GM19397 (cell line): ENCODE measurements at regions not wholly inside any gene's neighbourhood (a gene's known extent, or its start where the extent isn't known, plus 50 kb on each side); places are given as distances from the start of the nearest gene placed in this dataset.
"Not testable (repeated sequence)": the region's sequence is repeated elsewhere in the genome, so short reads cannot be mapped to it uniquely, and the experiment has no call there.

Source experiments
- ATAC-seq: cut with Tn5 transposase; IDR thresholded peaks from one replicate; pipeline ENCODE4 v1.9.1; 2021; ENCODE audit warnings: mild to moderate bottlenecking, moderate library complexity; ENCODE audit not compliant: unreplicated experiment

GRCh38 chr10:123221418-123221817 is 67.2 kb downstream of the BUB3 start:
- no peak for ATAC-seq

GRCh38 chr10:123222832-123223231 is 68.6 kb downstream of the BUB3 start:
- no peak for ATAC-seq

- ATAC-seq = no peak
Observed at GRCh38 chr10:123227706-123228105, 73.5 kb downstream of the BUB3 start.

- no peak for ATAC-seq
Observed at GRCh38 chr10:123229927-123230630, 75.9 kb downstream of the BUB3 start.

GRCh38 chr10:123232879-123233278 is 78.7 kb downstream of the BUB3 start:
- not testable (repeated sequence) for ATAC-seq

GRCh38 chr10:123235014-123235413 is 80.8 kb downstream of the BUB3 start:
- not testable (repeated sequence) for ATAC-seq

GRCh38 chr10:123236126-123236525 is 81.9 kb downstream of the BUB3 start:
- no peak for ATAC-seq

GRCh38 chr10:123240250-123240649 is 86.0 kb downstream of the BUB3 start:
- no peak for ATAC-seq

- ATAC-seq = no peak
Observed at GRCh38 chr10:123240776-123241175, 86.6 kb downstream of the BUB3 start.

GRCh38 chr10:123241391-123242141 is 87.4 kb downstream of the BUB3 start:
- ATAC-seq = no peak

GRCh38 chr10:123244747-123245146 is 90.5 kb downstream of the BUB3 start:
- ATAC-seq = no peak

- ATAC-seq = no peak
Observed at GRCh38 chr10:123245264-123245663, 91.1 kb downstream of the BUB3 start.

GRCh38 chr10:123249894-123250293 is 95.7 kb downstream of the BUB3 start:
- ATAC-seq = no peak

GRCh38 chr10:123250640-123251039 is 96.4 kb downstream of the BUB3 start:
- ATAC-seq = no peak

GRCh38 chr10:123252779-123253178 is 98.6 kb downstream of the BUB3 start:
- ATAC-seq = no peak

- not testable (repeated sequence) for ATAC-seq
Observed at GRCh38 chr10:123254343-123254742, 100.1 kb downstream of the BUB3 start.

GRCh38 chr10:123257904-123258456 is 103.8 kb downstream of the BUB3 start:
- no peak for ATAC-seq

GRCh38 chr10:123259081-123259480 is 104.9 kb downstream of the BUB3 start:
- no peak for ATAC-seq

- no peak for ATAC-seq
Observed at GRCh38 chr10:123259791-123260190, 105.6 kb downstream of the BUB3 start.

GRCh38 chr10:123262456-123262855 is 108.3 kb downstream of the BUB3 start:
- ATAC-seq = no peak

GRCh38 chr10:123266971-123267370 is 112.8 kb downstream of the BUB3 start:
- ATAC-seq = no peak

- ATAC-seq = no peak
Observed at GRCh38 chr10:123269017-123269552, 114.9 kb downstream of the BUB3 start.
